OCI-LY7 (cell line): ENCODE measurements at regions not wholly inside any gene's neighbourhood (a gene's known extent, or its start where the extent isn't known, plus 50 kb on each side); places are given as distances from the start of the nearest gene placed in this dataset.

Experiments
- CTCF ChIP-seq: fragments of 200-600 bp; sonication (generic); conservative IDR thresholded peaks from 2 replicates; pipeline ENCODE4 v1.5.1; 2014; ENCODE audit warnings: mild to moderate bottlenecking, antibody characterized with exemption, low read length, moderate library complexity, mixed read lengths
- EZH2phosphoT487 ChIP-seq: fragments of 200-600 bp; sonication (generic); IDR thresholded peaks from 2 replicates; pipeline ENCODE4 v1.6.1; 2018; ENCODE audit warnings: low read depth, borderline replicate concordance, mild to moderate bottlenecking, mixed run types, antibody characterized with exemption, low read length, moderate library complexity, mixed read lengths

DNA sequence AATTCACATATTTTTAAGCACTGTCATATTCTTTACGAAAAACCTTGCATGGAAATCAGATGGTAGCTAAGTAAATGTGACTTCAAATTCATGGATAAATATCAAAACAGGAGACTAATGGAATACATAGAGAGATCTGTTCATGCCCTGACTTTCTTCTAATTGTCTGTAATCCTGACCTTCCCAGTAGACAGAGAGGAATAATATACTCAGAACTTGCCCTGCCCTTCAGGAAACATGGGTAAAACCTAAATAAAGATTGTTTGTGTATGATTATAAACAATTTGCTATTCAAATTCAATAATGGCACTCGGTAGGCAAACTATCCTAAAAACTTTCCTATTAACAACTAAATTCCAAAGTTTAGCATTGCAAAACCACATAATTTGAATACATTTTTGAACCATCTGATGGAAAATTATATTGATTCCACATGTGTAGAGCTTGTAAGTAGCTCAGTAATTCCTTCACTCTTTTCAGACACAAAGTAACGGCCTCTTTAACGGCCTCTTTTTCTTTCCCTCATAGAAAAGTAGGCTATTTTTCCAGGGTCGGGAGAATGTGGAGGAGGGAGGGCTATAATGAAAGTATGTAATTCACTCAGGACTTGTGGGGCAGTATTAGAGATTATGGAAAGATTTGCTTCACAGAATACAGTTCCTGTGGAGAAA, 227.6 kb downstream of the ALDH8A1 start:
- TF ChIP-seq CTCF (no peak), EZH2phosphoT487 (no peak)
